IMR-90 (cell line): ENCODE measurements at regions not wholly inside any gene's neighbourhood (a gene's known extent, or its start where the extent isn't known, plus 50 kb on each side); places are given as distances from the start of the nearest gene placed in this dataset.

Source experiments
- ATAC-seq: fragments of 200-7000 bp; cut with Tn5 transposase; 2 replicates; pipeline ENCODE4 v1.9.1; 2020; ENCODE audit warnings: low read depth, mild to moderate bottlenecking, moderate library complexity
- BruUV-seq: library from RNA; stranded (reverse); fragments of 400-500 nt; replicated peaks from 2 replicates; lab custom pipeline; 2021; lab: Mats Ljungman, UMichigan
- CTCF ChIA-PET: fragments of 300-600 bp; formaldehyde crosslinking; extraction: SDS; loops from one replicate; lab custom pipeline; 2021; ENCODE audit warnings: antibody characterized with exemption; lab: Yijun Ruan, JAX
- POLR2A ChIA-PET: fragments of 300-600 bp; sonication (Branson Sonifier 250); formaldehyde crosslinking; loops from one replicate; lab custom pipeline; 2022; ENCODE audit warnings: antibody characterized with exemption; ENCODE audit not compliant: unreplicated experiment; lab: Charles Lee
- DNase-seq: peaks from one replicate; pipeline ENCODE4 v3.0.0; 2013
- H2AFZ ChIP-seq: replicated peaks from 2 replicates; pipeline ENCODE3; 2013; ENCODE audit warnings: low read length, mild to moderate bottlenecking; ENCODE audit not compliant: poor library complexity
- H2AK5ac ChIP-seq: 2 replicates; pipeline ENCODE4 v1.6.1; 2013; ENCODE audit warnings: low read depth, low read length, inconsistent platforms
- H2AK9ac ChIP-seq: replicated peaks from 2 replicates; pipeline ENCODE3; 2013; ENCODE audit warnings: mild to moderate bottlenecking, low read depth, low read length, moderate library complexity; ENCODE audit not compliant: poor library complexity
- H2BK120ac ChIP-seq: 2 replicates; pipeline ENCODE4 v1.6.1; 2013; ENCODE audit warnings: low read depth, low read length, inconsistent platforms
- H2BK15ac ChIP-seq: 3 replicates; pipeline ENCODE4 v1.6.1; 2013; ENCODE audit warnings: low read depth, low read length, inconsistent platforms
- H2BK20ac ChIP-seq: 2 replicates; pipeline ENCODE4 v1.6.1; 2013; ENCODE audit warnings: low read depth, mild to moderate bottlenecking, inconsistent platforms, low read length, moderate library complexity
- H2BK5ac ChIP-seq: 2 replicates; pipeline ENCODE4 v1.6.1; 2013; ENCODE audit warnings: mild to moderate bottlenecking, low read depth, low read length, inconsistent platforms; ENCODE audit not compliant: poor library complexity, severe bottlenecking
- H3K14ac ChIP-seq: replicated peaks from 2 replicates; pipeline ENCODE4 v1.6.1; 2013; ENCODE audit warnings: low read depth, low read length, inconsistent platforms
- H3K18ac ChIP-seq: 2 replicates; pipeline ENCODE4 v1.6.1; 2013; ENCODE audit warnings: low read depth, low read length, control low read depth
- H3K23ac ChIP-seq: 2 replicates; pipeline ENCODE4 v1.6.1; 2013; ENCODE audit warnings: low read depth, low read length, inconsistent platforms
- H3K27ac ChIP-seq: 2 replicates; pipeline ENCODE4 v1.5.1; 2013; ENCODE audit warnings: mild to moderate bottlenecking, control low read depth, low read length; ENCODE audit not compliant: insufficient read depth
- H3K27me3 ChIP-seq: 2 replicates; pipeline ENCODE4 v1.6.1; 2013; ENCODE audit warnings: low read length; ENCODE audit not compliant: control insufficient read depth, insufficient read depth
- H3K36me3 ChIP-seq: 2 replicates; pipeline ENCODE4 v1.6.1; 2013; ENCODE audit warnings: low read length, mixed read lengths; ENCODE audit not compliant: control insufficient read depth, insufficient read depth
- H3K4ac ChIP-seq: 2 replicates; pipeline ENCODE4 v1.6.1; 2013; ENCODE audit warnings: low read depth, low read length, inconsistent platforms
- H3K4me1 ChIP-seq: 2 replicates; pipeline ENCODE4 v1.6.1; 2013; ENCODE audit warnings: low read length, mixed read lengths; ENCODE audit not compliant: control insufficient read depth, insufficient read depth
- H3K4me2 ChIP-seq: 2 replicates; pipeline ENCODE4 v1.6.1; 2013; ENCODE audit warnings: low read depth, mild to moderate bottlenecking, control low read depth, low read length, moderate library complexity
- H3K4me3 ChIP-seq: 2 replicates; pipeline ENCODE4 v1.5.1; 2013; ENCODE audit warnings: low read depth, mild to moderate bottlenecking, control low read depth, low read length, moderate library complexity; ENCODE audit not compliant: insufficient read depth
- H3K56ac ChIP-seq: 2 replicates; pipeline ENCODE4 v1.6.1; 2013; ENCODE audit warnings: low read length, inconsistent platforms; ENCODE audit not compliant: insufficient read depth; ENCODE audit errors: extremely low read depth
- H3K79me1 ChIP-seq, 2 experiments: 2 replicates each; pipeline ENCODE4 v1.6.1; 2013; ENCODE audit warnings: low read length in 2 of 2, inconsistent platforms in 1 of 2, low read depth in 1 of 2
- H3K9ac ChIP-seq: 2 replicates; pipeline ENCODE4 v1.6.1; 2013; ENCODE audit warnings: low read depth, low read length, control low read depth
- H3K9me1 ChIP-seq: 2 replicates; pipeline ENCODE4 v1.6.1; 2013; ENCODE audit warnings: low read length, inconsistent platforms; ENCODE audit not compliant: insufficient read depth
- H3K9me3 ChIP-seq: 2 replicates; pipeline ENCODE4 v1.6.1; 2013; ENCODE audit warnings: low read length; ENCODE audit not compliant: control insufficient read depth, insufficient read depth
- H4K20me1 ChIP-seq: 2 replicates; pipeline ENCODE4 v1.6.1; 2013; ENCODE audit warnings: low read length, inconsistent platforms; ENCODE audit not compliant: insufficient read depth
- H4K5ac ChIP-seq: 2 replicates; pipeline ENCODE4 v1.6.1; 2013; ENCODE audit warnings: mild to moderate bottlenecking, low read depth, low read length, control low read depth
- H4K8ac ChIP-seq, 2 experiments: 2 replicates each; pipeline ENCODE4 v1.6.1; 2013; ENCODE audit warnings: low read depth in 2 of 2, low read length in 2 of 2, control low read depth in 1 of 2, inconsistent platforms in 1 of 2
- H4K91ac ChIP-seq: 2 replicates; pipeline ENCODE4 v1.6.1; 2013; ENCODE audit warnings: low read depth, low read length, inconsistent platforms; ENCODE audit not compliant: insufficient read depth
- BHLHE40 ChIP-seq: fragments of 150-350 bp; IDR thresholded peaks from 2 replicates; pipeline ENCODE4 v1.6.1; 2016; ENCODE audit warnings: mild to moderate bottlenecking, low read depth, low read length
- CEBPB ChIP-seq: IDR thresholded peaks from 2 replicates; pipeline ENCODE4 v1.6.1; 2012; ENCODE audit warnings: low read depth, low read length, improper control_type of control experiment
- CHD1 ChIP-seq: IDR thresholded peaks from 2 replicates; pipeline ENCODE4 v1.6.1; 2012; ENCODE audit warnings: low read depth, low read length, improper control_type of control experiment
- CTCF ChIP-seq: conservative IDR thresholded peaks from 2 replicates; pipeline ENCODE4 v1.5.1; 2012; ENCODE audit warnings: mild to moderate bottlenecking, low read depth, low read length, improper control_type of control experiment
- ELK1 ChIP-seq: fragments of 150-350 bp; IDR thresholded peaks from 2 replicates; pipeline ENCODE4 v1.6.1; 2016; ENCODE audit warnings: low read depth, mild to moderate bottlenecking, low read length, moderate library complexity, borderline replicate concordance
- FOS ChIP-seq: fragments of 150-350 bp; IDR thresholded peaks from 2 replicates; pipeline ENCODE4 v1.6.1; 2016; ENCODE audit warnings: low read depth, low read length
- MAFK ChIP-seq: IDR thresholded peaks from 2 replicates; pipeline ENCODE4 v1.6.1; 2012; ENCODE audit warnings: low read depth, low read length, improper control_type of control experiment
- MAZ ChIP-seq: IDR thresholded peaks from 2 replicates; pipeline ENCODE4 v1.6.1; 2012; ENCODE audit warnings: low read depth, mild to moderate bottlenecking, low read length, improper control_type of control experiment, moderate library complexity, borderline replicate concordance
- MXI1 ChIP-seq: IDR thresholded peaks from 2 replicates; pipeline ENCODE4 v1.6.1; 2012; ENCODE audit warnings: low read depth, mild to moderate bottlenecking, low read length, moderate library complexity, borderline replicate concordance
- NFE2L2 ChIP-seq: fragments of 150-350 bp; IDR thresholded peaks from 2 replicates; pipeline ENCODE4 v1.6.1; 2016; ENCODE audit warnings: low read depth, mild to moderate bottlenecking, low read length
- POLR2A ChIP-seq: IDR thresholded peaks from 2 replicates; pipeline ENCODE4 v1.6.1; 2012; ENCODE audit warnings: mild to moderate bottlenecking, low read depth, low read length
- RAD21 ChIP-seq: IDR thresholded peaks from 2 replicates; pipeline ENCODE4 v1.6.1; 2012; ENCODE audit warnings: low read length, improper control_type of control experiment
- RCOR1 ChIP-seq: IDR thresholded peaks from 2 replicates; pipeline ENCODE4 v1.6.1; 2012; ENCODE audit warnings: mild to moderate bottlenecking, low read length, improper control_type of control experiment; ENCODE audit not compliant: insufficient replicate concordance
- RFX5 ChIP-seq: IDR thresholded peaks from 2 replicates; pipeline ENCODE4 v1.8.0; 2012; ENCODE audit warnings: low read depth, mild to moderate bottlenecking, low read length, moderate library complexity
- SMC3 ChIP-seq: fragments of 150-350 bp; IDR thresholded peaks from 2 replicates; pipeline ENCODE4 v1.6.1; 2016; ENCODE audit warnings: low read depth, mild to moderate bottlenecking, antibody characterized with exemption, low read length, moderate library complexity
- WGBS, 2 experiments: methylation state at CpG; one replicate each; pipeline versions ENCODE4 v1.1.5 to v1.1.7; 2013; ENCODE audit warnings: missing lambda C conversion rate in 2 of 2; ENCODE audit not compliant: insufficient read length in 1 of 2; ENCODE audit errors: extremely low coverage in 2 of 2; 5-methylcytosine and 5-hydroxymethylcytosine counted together
- dilution Hi-C: fragments of 300-500 bp; cut with HindIII; formaldehyde crosslinking; loops from one replicate; pipeline ENCODE4 v1.14.3; 2018; ENCODE audit warnings: low sequenced_read_pairs; ENCODE audit not compliant: unreplicated experiment
- in situ Hi-C: fragments of 300-500 bp; cut with MboI; formaldehyde crosslinking; loops from 3 replicates; pipeline ENCODE4 v1.14.3; 2019; ENCODE audit warnings: low sequenced_read_pairs, inconsistent platforms, mixed read lengths
- intact Hi-C: fragments of 100-400 bp; cut with micrococcal nuclease; formaldehyde crosslinking; loops from 2 replicates; pipeline ENCODE4 v1.10.0; 2022
- TF ChIP-seq, protein P1 (sequence below): fragments of 150-350 bp; IDR thresholded peaks from 2 replicates; pipeline ENCODE4 v1.6.1; 2017; ENCODE audit warnings: mild to moderate bottlenecking, antibody characterized with exemption, low read length, low read depth

- no peaks in the 10 kb centered on the region for H3K36me3 ChIP-seq
- no peak overlapping the region for H2AFZ ChIP-seq
- H3K9me1 ChIP-seq = no peaks in the 10 kb centered on the region
- no peak overlapping the region for H4K5ac ChIP-seq
- no peak overlapping the region for H4K8ac ChIP-seq
- DNase-seq (no peak), ATAC-seq (no peak)
- no peaks in the 10 kb centered on the region for H3K9me3 ChIP-seq
- H4K91ac ChIP-seq = no peak overlapping the region
- no peak overlapping the region for H2AK9ac ChIP-seq
- H3K4ac ChIP-seq = no peak overlapping the region
- WGBS, 2 experiments = no CpG with 5 or more reads among the region's 4 CpGs
- H3K4me3 ChIP-seq = no peak overlapping the region
- no TSS peak for BruUV-seq
- no peak overlapping the region for H2AK5ac ChIP-seq
- H3K14ac ChIP-seq = no peak overlapping the region
- intact Hi-C loops (no loop called here), in situ Hi-C loops (no loop called here), dilution Hi-C loops (no loop called here)
- no peak for TF ChIP-seq SMC3
- TF ChIP-seq FOS = no peak
- TF ChIP-seq ELK1 = no peak
- no peak for TF ChIP-seq MXI1
- no peak for TF ChIP-seq NFE2L2
- no peak for TF ChIP-seq POLR2A
- no peak for TF ChIP-seq CTCF
- no peak for TF ChIP-seq RFX5
- no peak for TF ChIP-seq RAD21
- TF ChIP-seq RCOR1 = no peak
- TF ChIP-seq, protein P1, sequence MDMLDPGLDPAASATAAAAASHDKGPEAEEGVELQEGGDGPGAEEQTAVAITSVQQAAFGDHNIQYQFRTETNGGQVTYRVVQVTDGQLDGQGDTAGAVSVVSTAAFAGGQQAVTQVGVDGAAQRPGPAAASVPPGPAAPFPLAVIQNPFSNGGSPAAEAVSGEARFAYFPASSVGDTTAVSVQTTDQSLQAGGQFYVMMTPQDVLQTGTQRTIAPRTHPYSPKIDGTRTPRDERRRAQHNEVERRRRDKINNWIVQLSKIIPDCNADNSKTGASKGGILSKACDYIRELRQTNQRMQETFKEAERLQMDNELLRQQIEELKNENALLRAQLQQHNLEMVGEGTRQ = no peak
- TF ChIP-seq CHD1 = no peak
- no peak for TF ChIP-seq MAFK
- no peak for TF ChIP-seq MAZ
- no peak for TF ChIP-seq BHLHE40
- no peak for TF ChIP-seq CEBPB
- peaks cover 14% of the 10 kb centered on the region; the same call in 1 of the 2 replicates for H3K27me3 ChIP-seq
- H3K27ac ChIP-seq = no peak overlapping the region
- no peaks in the 10 kb centered on the region for H3K4me1 ChIP-seq
- H3K79me1 ChIP-seq = no peaks in the 10 kb centered on the region
- no peak overlapping the region for H2BK15ac ChIP-seq
- POLR2A ChIA-PET = interaction anchor here (0.6 kb wide), 1 partner anchor 26 kb away, joined by 3 read pairs; no protein-coding TSS in a partner anchor
- H3K9ac ChIP-seq = no peak overlapping the region
- no peak overlapping the region for H2BK5ac ChIP-seq
- H3K23ac ChIP-seq = no peak overlapping the region
- no peak overlapping the region for H2BK120ac ChIP-seq
- no peaks in the 10 kb centered on the region for H4K20me1 ChIP-seq
- CTCF ChIA-PET = no interaction called here
- H3K4me2 ChIP-seq = no peak overlapping the region
- no peak overlapping the region for H2BK20ac ChIP-seq
- no peak overlapping the region for H3K56ac ChIP-seq
- H3K18ac ChIP-seq = no peak overlapping the region
Observed at GRCh38 chr2:121833358-121833723, 77.9 kb downstream of the TSN start.
